Body of pancreas (tissue), 4 donors: ENCODE measurements at regions not wholly inside any gene's neighbourhood (a gene's known extent, or its start where the extent isn't known, plus 50 kb on each side); places are given as distances from the start of the nearest gene placed in this dataset.

ENCODE experiments used
- ATAC-seq: fragments of 150-250 bp; one replicate; pipeline ENCODE4 v1.9.1; 2016
- DNase-seq, 4 donors: peaks; one replicate each; pipeline ENCODE4 v3.0.0-alpha.2; 2019
- H3K27ac ChIP-seq, 4 donors: fragments of 200-600 bp; sonication (generic); 1 replicate in 3 of 4; 2 replicates in 1 of 4; pipeline versions ENCODE4 v1.5.1 to v1.6.1; 2016 to 2019; ENCODE audit warnings: mild to moderate bottlenecking in 1 of 4, mixed read lengths in 1 of 4, moderate library complexity in 1 of 4
- H3K27me3 ChIP-seq, 2 donors: fragments of 200-600 bp; sonication (generic); one replicate each; pipeline ENCODE4 v1.6.0; 2016; ENCODE audit warnings: mild to moderate bottlenecking in 1 of 2
- H3K36me3 ChIP-seq, 2 donors: fragments of 200-600 bp; sonication (generic); replicated peaks in 1 of 2; 2 replicates each; pipeline ENCODE4 v1.5.1; 2016; ENCODE audit warnings: low read depth in 2 of 2; ENCODE audit not compliant: insufficient read depth in 1 of 2
- H3K4me1 ChIP-seq: fragments of 200-600 bp; sonication (generic); one replicate; pipeline ENCODE4 v1.6.0; 2016
- H3K4me3 ChIP-seq, 2 donors: fragments of 200-600 bp; sonication (generic); 1 replicate in 1 of 2; 2 replicates in 1 of 2; pipeline ENCODE4 v1.5.1; 2016 to 2019
- H3K9me3 ChIP-seq, 3 donors: fragments of 200-600 bp; sonication (generic); 1 replicate in 2 of 3; 2 replicates in 1 of 3; pipeline ENCODE4 v1.5.1; 2016
- POLR2A ChIP-seq, 3 donors: fragments of 450-650 bp; IDR thresholded peaks; one replicate each; pipeline ENCODE4 v1.6.1; 2016; ENCODE audit warnings: antibody characterized with exemption in 3 of 3, mild to moderate bottlenecking in 2 of 3
- WGBS, 2 donors: methylation state at CpG; one replicate each; pipeline ENCODE4 v1.1.5; 2017; 5-methylcytosine and 5-hydroxymethylcytosine counted together
- intact Hi-C: fragments of 100-400 bp; cut with DNase I; formaldehyde crosslinking; loops from one replicate; pipeline ENCODE4 v1.15.1; 2023
- TF ChIP-seq, protein P1 (sequence below), 7 experiments: fragments of 450-650 bp in 4 of 7; fragments of 200-600 bp in 3 of 7; sonication (generic) in 3 of 7; IDR thresholded peaks; one replicate each; pipeline ENCODE4 v1.5.1; 2016 to 2019; ENCODE audit warnings: antibody characterized with exemption in 7 of 7

DNA sequence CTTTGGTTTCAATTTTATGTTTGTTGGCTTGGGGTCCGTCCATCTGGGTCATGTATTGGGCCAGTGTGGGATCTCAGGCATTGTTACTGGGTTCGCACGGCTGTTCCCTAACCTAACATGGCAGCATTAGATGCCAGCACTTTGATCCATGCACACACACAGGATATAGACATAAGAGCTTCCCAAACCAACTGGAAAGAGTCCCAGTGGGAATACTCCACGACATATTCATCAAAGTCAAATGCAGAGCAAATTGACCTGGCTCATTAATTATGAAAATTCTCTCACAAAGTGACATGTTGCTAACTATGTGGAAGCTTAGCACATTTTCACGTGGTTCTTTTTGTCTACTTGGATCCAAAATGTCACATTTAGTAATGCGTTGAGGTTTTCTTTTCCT is 130.4 kb downstream of the SETD4 start:
- no peak overlapping the region for H3K27ac ChIP-seq

DNA sequence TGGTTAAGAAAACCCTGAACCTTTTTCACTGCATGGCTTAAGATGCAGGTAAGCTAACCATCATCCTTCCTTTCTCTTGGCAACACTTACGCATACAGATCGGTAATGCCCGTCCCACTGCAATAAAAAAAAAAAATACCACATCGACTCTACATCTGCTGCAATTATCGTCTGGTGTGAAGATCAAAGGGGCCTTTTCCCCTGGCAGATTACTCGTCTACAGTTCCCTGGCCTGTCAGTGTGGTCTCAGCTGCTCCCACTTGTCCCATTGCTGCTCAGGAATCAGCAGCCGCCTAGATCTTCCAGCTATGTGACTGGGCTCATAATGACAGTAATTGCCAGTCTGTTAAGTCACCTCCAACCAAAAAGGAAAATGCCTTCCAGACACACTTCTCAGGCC is 133.1 kb downstream of the SETD4 start:
- no peak for TF ChIP-seq POLR2A (IDR thresholded peaks at IDR 0.05)
- TF ChIP-seq, protein P1, sequence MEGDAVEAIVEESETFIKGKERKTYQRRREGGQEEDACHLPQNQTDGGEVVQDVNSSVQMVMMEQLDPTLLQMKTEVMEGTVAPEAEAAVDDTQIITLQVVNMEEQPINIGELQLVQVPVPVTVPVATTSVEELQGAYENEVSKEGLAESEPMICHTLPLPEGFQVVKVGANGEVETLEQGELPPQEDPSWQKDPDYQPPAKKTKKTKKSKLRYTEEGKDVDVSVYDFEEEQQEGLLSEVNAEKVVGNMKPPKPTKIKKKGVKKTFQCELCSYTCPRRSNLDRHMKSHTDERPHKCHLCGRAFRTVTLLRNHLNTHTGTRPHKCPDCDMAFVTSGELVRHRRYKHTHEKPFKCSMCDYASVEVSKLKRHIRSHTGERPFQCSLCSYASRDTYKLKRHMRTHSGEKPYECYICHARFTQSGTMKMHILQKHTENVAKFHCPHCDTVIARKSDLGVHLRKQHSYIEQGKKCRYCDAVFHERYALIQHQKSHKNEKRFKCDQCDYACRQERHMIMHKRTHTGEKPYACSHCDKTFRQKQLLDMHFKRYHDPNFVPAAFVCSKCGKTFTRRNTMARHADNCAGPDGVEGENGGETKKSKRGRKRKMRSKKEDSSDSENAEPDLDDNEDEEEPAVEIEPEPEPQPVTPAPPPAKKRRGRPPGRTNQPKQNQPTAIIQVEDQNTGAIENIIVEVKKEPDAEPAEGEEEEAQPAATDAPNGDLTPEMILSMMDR (IDR thresholded peaks at IDR 0.05) = no peak
- ATAC-seq = no peak
- WGBS, 2 donors = 67 to 71% methylated on average over 7 of the region's 7 CpGs

More for the DNA sequence above, 130.4 kb downstream of the SETD4 start:
- H3K9me3 ChIP-seq = no peaks in the 10 kb centered on the region
- no peak for ATAC-seq
- 68 to 72% methylated on average over 6 of the region's 6 CpGs for WGBS, 2 donors
- H3K4me1 ChIP-seq = peaks cover 8% of the 10 kb centered on the region
- H3K4me3 ChIP-seq = no peak overlapping the region
- no peak for DNase-seq
- no peaks in the 10 kb centered on the region for H3K36me3 ChIP-seq
- no peaks in the 10 kb centered on the region for H3K27me3 ChIP-seq
- TF ChIP-seq, protein P1 (IDR thresholded peaks at IDR 0.05) = no peak
- no peak for TF ChIP-seq POLR2A (IDR thresholded peaks at IDR 0.05)
- intact Hi-C loops = no loop called here

DNA sequence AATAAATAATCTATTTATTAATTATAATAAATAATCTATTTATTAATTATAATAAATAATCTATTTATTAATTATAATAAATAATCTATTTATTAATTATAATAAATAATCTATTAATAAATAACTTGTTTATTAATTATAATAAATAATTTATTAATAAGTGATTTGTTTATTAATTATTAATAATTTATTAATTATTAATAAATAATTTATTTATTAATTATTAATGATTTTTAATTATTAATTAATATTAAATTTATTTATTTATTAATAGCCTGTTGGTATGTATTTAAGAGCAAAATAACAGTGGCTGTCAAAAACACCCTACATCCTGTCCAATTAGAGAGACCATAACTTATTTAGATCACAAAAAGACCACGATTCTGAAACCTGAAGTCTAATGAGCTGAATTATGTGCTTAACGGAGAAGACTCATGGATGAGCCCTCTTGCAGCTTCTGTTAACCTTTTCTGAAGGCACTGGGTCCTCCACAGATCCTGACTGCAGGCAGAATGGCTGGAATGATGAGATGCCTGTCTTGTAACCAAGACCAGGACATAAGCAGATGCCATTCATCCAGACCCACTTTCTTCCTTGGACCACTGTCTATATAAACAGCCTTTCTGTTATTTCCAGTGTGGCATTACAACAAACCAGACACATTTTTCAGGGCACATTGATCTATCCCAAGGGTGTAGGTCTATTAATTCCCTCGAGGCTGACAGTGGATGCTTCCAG is 134.2 kb downstream of the SETD4 start:
- Histone ChIP-seq H3K9me3 (no peaks in the 10 kb centered on the region), H3K27ac (peak overlapping the region in 2 of 4 donors; percentile 17 to 77), H3K4me1 (peaks cover 23% of the 10 kb centered on the region), H3K27me3 (no peaks in the 10 kb centered on the region), H3K4me3 (no peak overlapping the region), H3K36me3 (no peaks in the 10 kb centered on the region)
- TF ChIP-seq, protein P1 (IDR thresholded peaks at IDR 0.05) = peak in 1 of 7 experiments; percentile 15
- TF ChIP-seq POLR2A (IDR thresholded peaks at IDR 0.05) = no peak
- intact Hi-C loops = no loop called here
- WGBS, 2 donors = 60 to 71% methylated on average over 3 of the region's 3 CpGs
- no peak for DNase-seq
- no peak for ATAC-seq

More for the DNA sequence above, 133.1 kb downstream of the SETD4 start:
- intact Hi-C loops = no loop called here
- Histone ChIP-seq H3K4me3 (no peak overlapping the region), H3K36me3 (no peaks in the 10 kb centered on the region), H3K27me3 (no peaks in the 10 kb centered on the region), H3K9me3 (no peaks in the 10 kb centered on the region), H3K4me1 (peaks cover 16% of the 10 kb centered on the region), H3K27ac (no peak overlapping the region)
- no peak for DNase-seq

DNA sequence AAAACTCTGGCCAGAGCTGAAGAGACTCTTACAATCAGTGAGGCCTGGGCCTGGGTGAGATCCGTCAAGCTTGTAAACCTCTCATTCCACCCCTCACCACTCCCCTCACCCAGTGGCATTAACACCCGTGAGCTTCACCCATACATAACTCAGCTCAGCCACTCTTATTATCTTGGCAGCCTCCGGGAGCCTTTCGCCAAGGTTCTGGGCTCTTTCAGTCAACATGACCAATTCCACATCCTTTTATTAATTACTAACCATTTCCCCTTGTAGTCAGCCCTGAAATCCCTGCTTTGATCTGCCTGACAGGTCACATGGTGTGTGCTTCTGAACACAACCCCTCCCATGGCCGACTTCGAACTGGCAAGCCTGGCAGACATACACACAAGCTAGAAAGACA is 134.8 kb downstream of the SETD4 start:
- Histone ChIP-seq H3K27me3 (no peaks in the 10 kb centered on the region), H3K4me3 (no peak overlapping the region), H3K9me3 (no peaks in the 10 kb centered on the region), H3K4me1 (peaks cover 23% of the 10 kb centered on the region), H3K27ac (peak overlapping the region in 3 of 4 donors; percentile 17 to 77 (median 70)), H3K36me3 (no peaks in the 10 kb centered on the region)
- no peak for TF ChIP-seq POLR2A (IDR thresholded peaks at IDR 0.05)
- TF ChIP-seq, protein P1 (IDR thresholded peaks at IDR 0.05) = no peak
- ATAC-seq = peak; percentile 80
- 17 to 22% methylated on average over 6 of the region's 6 CpGs for WGBS, 2 donors
- DNase-seq = peak; percentile 49 to 81 (median 72)
- intact Hi-C loops = no loop called here
